ENCODE measurements at regions not wholly inside any gene's neighbourhood (a gene's known extent, or its start where the extent isn't known, plus 50 kb on each side); places are given as distances from the start of the nearest gene placed in this dataset.

GRCh38 chr4:187312299-187312698 lies 588.6 kb upstream of the FAT1 start:
- Histone ChIP-seq H3K27ac (no peak overlapping the region), H3K27me3 (no peaks in the 10 kb centered on the region), H3K36me3 (no peaks in the 10 kb centered on the region), H3K9me3 (peaks cover 4% of the 10 kb centered on the region), H3K4me3 (no peak overlapping the region), H3K4me1 (no peaks in the 10 kb centered on the region)
- WGBS: 82% methylated on average over 1 of the region's 1 CpG
- no peak for DNase-seq (ENCODE audit: low spot score in 2 of 2)
- no peak for TF ChIP-seq EP300 (IDR thresholded peaks at IDR 0.05)
- TF ChIP-seq POLR2A (IDR thresholded peaks at IDR 0.05): no peak
- no peak for TF ChIP-seq POLR2AphosphoS5 (IDR thresholded peaks at IDR 0.05)
- TF ChIP-seq CTCF (IDR thresholded peaks at IDR 0.05): no peak

- Histone ChIP-seq H3K9me3 (no peaks in the 10 kb centered on the region), H3K27ac (no peak overlapping the region), H3K27me3 (no peaks in the 10 kb centered on the region), H3K4me1 (no peaks in the 10 kb centered on the region), H3K36me3 (no peaks in the 10 kb centered on the region), H3K4me3 (no peak overlapping the region)
- no peak for TF ChIP-seq POLR2AphosphoS5 (IDR thresholded peaks at IDR 0.05)
- no peak for TF ChIP-seq EP300 (IDR thresholded peaks at IDR 0.05)
- no peak for TF ChIP-seq CTCF (IDR thresholded peaks at IDR 0.05)
- TF ChIP-seq POLR2A (IDR thresholded peaks at IDR 0.05): no peak
- WGBS: 95% methylated on average over 5 of the region's 6 CpGs
- DNase-seq (ENCODE audit: low spot score in 2 of 2): no peak
Observed at GRCh38 chr4:187317799-187318198, 594.1 kb upstream of the FAT1 start.

- no peak for DNase-seq (ENCODE audit: low spot score in 2 of 2)
- Histone ChIP-seq H3K27ac (no peak overlapping the region), H3K4me3 (no peak overlapping the region), H3K4me1 (no peaks in the 10 kb centered on the region), H3K27me3 (no peaks in the 10 kb centered on the region), H3K9me3 (no peaks in the 10 kb centered on the region), H3K36me3 (no peaks in the 10 kb centered on the region)
- 64% methylated on average over 2 of the region's 2 CpGs for WGBS
- no peak for TF ChIP-seq POLR2A (IDR thresholded peaks at IDR 0.05)
- no peak for TF ChIP-seq CTCF (IDR thresholded peaks at IDR 0.05)
- no peak for TF ChIP-seq POLR2AphosphoS5 (IDR thresholded peaks at IDR 0.05)
- no peak for TF ChIP-seq EP300 (IDR thresholded peaks at IDR 0.05)
Observed at GRCh38 chr4:187321711-187322110, 598.1 kb upstream of the FAT1 start.

GRCh38 chr4:187332141-187332540 lies 608.5 kb upstream of the FAT1 start:
- 91% methylated on average over 7 of the region's 7 CpGs for WGBS

GRCh38 chr4:187333151-187333550 lies 609.5 kb upstream of the FAT1 start:
- H3K27me3 ChIP-seq: no peaks in the 10 kb centered on the region
- no peak overlapping the region for H3K27ac ChIP-seq
- H3K4me3 ChIP-seq: no peak overlapping the region
- TF ChIP-seq POLR2AphosphoS5 (IDR thresholded peaks at IDR 0.05) (no peak), POLR2A (IDR thresholded peaks at IDR 0.05) (no peak), EP300 (IDR thresholded peaks at IDR 0.05) (no peak), CTCF (IDR thresholded peaks at IDR 0.05) (no peak)
- 87% methylated on average over 4 of the region's 4 CpGs for WGBS
- DNase-seq (ENCODE audit: low spot score in 2 of 2): no peak
- no peaks in the 10 kb centered on the region for H3K9me3 ChIP-seq
- H3K4me1 ChIP-seq: no peaks in the 10 kb centered on the region
- H3K36me3 ChIP-seq: no peaks in the 10 kb centered on the region

More at GRCh38 chr4:187332141-187332540, 608.5 kb upstream of the FAT1 start:
- Histone ChIP-seq H3K36me3 (no peaks in the 10 kb centered on the region), H3K27ac (no peak overlapping the region), H3K27me3 (no peaks in the 10 kb centered on the region), H3K4me3 (no peak overlapping the region), H3K9me3 (no peaks in the 10 kb centered on the region), H3K4me1 (no peaks in the 10 kb centered on the region)
- no peak for DNase-seq (ENCODE audit: low spot score in 2 of 2)
- TF ChIP-seq EP300 (IDR thresholded peaks at IDR 0.05): no peak
- TF ChIP-seq POLR2AphosphoS5 (IDR thresholded peaks at IDR 0.05): no peak
- TF ChIP-seq CTCF (IDR thresholded peaks at IDR 0.05): no peak
- TF ChIP-seq POLR2A (IDR thresholded peaks at IDR 0.05): no peak
